ENCODE measurements at regions not wholly inside any gene's neighbourhood (a gene's known extent, or its start where the extent isn't known, plus 50 kb on each side); places are given as distances from the start of the nearest gene placed in this dataset.

DNA sequence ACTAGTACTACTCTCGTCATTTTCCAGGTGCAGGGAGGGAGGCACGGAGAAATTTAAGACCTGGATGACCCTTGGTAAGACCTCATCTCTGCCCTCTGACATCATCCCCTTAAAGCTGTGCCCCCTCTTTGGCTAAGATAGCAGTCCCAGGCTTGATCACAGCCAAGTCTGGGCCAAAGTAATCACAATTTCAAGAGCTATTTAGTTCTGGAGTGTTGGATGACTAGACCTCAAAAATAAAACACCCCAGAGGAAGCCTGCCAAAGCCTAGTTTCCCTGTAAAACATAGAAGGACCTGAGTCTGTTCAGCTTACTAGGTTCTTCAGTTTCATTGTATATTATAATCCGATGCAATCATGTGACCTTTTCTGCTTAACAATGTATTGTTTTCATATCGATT lies 144.6 kb upstream of the ARHGEF9 start:
- no peak for TF ChIP-seq POLR2AphosphoS5 (IDR thresholded peaks at IDR 0.05; ENCODE audit: insufficient read depth in 1 of 2, low read depth in 1 of 2)
- TF ChIP-seq, protein P1, sequence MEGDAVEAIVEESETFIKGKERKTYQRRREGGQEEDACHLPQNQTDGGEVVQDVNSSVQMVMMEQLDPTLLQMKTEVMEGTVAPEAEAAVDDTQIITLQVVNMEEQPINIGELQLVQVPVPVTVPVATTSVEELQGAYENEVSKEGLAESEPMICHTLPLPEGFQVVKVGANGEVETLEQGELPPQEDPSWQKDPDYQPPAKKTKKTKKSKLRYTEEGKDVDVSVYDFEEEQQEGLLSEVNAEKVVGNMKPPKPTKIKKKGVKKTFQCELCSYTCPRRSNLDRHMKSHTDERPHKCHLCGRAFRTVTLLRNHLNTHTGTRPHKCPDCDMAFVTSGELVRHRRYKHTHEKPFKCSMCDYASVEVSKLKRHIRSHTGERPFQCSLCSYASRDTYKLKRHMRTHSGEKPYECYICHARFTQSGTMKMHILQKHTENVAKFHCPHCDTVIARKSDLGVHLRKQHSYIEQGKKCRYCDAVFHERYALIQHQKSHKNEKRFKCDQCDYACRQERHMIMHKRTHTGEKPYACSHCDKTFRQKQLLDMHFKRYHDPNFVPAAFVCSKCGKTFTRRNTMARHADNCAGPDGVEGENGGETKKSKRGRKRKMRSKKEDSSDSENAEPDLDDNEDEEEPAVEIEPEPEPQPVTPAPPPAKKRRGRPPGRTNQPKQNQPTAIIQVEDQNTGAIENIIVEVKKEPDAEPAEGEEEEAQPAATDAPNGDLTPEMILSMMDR (IDR thresholded peaks at IDR 0.05) = no peak
